ENCODE measurements at regions not wholly inside any gene's neighbourhood (a gene's known extent, or its start where the extent isn't known, plus 50 kb on each side); places are given as distances from the start of the nearest gene placed in this dataset.

DNA sequence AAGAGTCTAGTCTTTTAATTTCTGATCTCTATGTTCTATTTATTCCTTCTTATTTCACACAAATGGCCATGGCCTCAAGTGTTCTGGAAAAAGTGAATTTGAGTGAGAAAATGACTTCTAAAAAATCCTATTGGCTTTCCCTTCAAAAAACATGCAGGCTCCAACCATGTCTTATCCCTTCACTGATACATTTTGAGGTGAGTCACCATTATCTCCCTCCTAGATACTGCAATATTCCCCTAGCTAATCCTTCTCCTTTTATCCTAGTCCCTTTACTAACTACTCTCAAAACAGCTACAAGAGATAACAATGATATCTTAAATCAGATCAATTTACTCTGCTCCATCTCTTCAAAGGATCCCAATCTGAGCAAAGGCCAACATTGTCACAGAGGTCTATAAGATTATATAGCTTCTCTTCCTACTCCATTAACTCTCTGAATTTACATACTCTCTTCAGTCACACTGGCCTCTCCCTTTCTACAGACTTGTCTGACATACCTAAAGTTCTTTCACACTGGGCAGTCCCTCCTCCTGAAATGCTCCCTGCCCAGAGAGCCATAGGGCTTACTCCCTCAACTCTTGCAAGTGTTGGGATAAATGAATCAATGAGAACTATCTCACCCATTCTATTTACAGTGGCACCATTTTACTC is 129.2 kb downstream of the TENT5A start:
- Histone ChIP-seq H3K23me2 (ENCODE audit: low read depth, low read length) (no peaks in the 10 kb centered on the region), H3K4me2 (ENCODE audit: insufficient read depth in 1 of 2, low read depth in 2 of 2, low read length in 2 of 2) (no peak overlapping the region), H3K4ac (replicated peaks; ENCODE audit: insufficient read length, low read depth, low read length) (no peak overlapping the region), H3K79me2 (ENCODE audit: control insufficient read depth in 1 of 2, insufficient read depth in 2 of 2, low read length in 2 of 2) (no peaks in the 10 kb centered on the region), H2AFZ (ENCODE audit: low read length) (no peak overlapping the region), H4K91ac (replicated peaks; ENCODE audit: insufficient read length, low read length) (no peak overlapping the region), H3K18ac (ENCODE audit: extremely low read depth, low read length) (no peak overlapping the region), H4K20me1 (replicated peaks in 1 of 2; ENCODE audit: control insufficient read depth in 1 of 2, insufficient read depth in 2 of 2, low read length in 2 of 2) (no peaks in the 10 kb centered on the region), H4K5ac (ENCODE audit: insufficient read length, low read depth, low read length) (no peak overlapping the region), H3K79me1 (ENCODE audit: low read depth, low read length) (no peaks in the 10 kb centered on the region), H3K36me3 (ENCODE audit: control insufficient read depth in 2 of 4, insufficient read depth in 4 of 4, low read length in 3 of 4) (no peaks in the 10 kb centered on the region), H3K9ac (replicated peaks in 1 of 4; ENCODE audit: extremely low read depth in 1 of 4, low read depth in 3 of 4, low read length in 3 of 4) (no peak overlapping the region), H2BK20ac (ENCODE audit: low read length) (no peak overlapping the region), H3K27me3 (replicated peaks in 1 of 4; ENCODE audit: control insufficient read depth in 3 of 4, extremely low read depth in 1 of 4, insufficient read depth in 3 of 4, low read length in 3 of 4) (no peaks in the 10 kb centered on the region), H4K8ac (ENCODE audit: extremely low read depth, insufficient read depth, low read length) (no peak overlapping the region), H2BK5ac (ENCODE audit: low read depth, low read length) (no peak overlapping the region), H2BK120ac (replicated peaks; ENCODE audit: low read depth, low read length) (no peak overlapping the region), H3K23ac (ENCODE audit: insufficient read length) (no peak overlapping the region), H2AK5ac (ENCODE audit: low read depth, low read length) (no peak overlapping the region), H3K14ac (ENCODE audit: insufficient read length) (no peak overlapping the region), H3K9me3 (ENCODE audit: insufficient read depth in 2 of 2, low read depth in 1 of 2, low read length in 1 of 2) (no peaks in the 10 kb centered on the region), H3K4me1 (replicated peaks in 1 of 4; ENCODE audit: control insufficient read depth in 3 of 4, insufficient read depth in 4 of 4, low read length in 3 of 4) (no peaks in the 10 kb centered on the region), H3K4me3 (ENCODE audit: extremely low read depth in 1 of 4, insufficient read depth in 2 of 4, low read depth in 3 of 4, low read length in 4 of 4) (no peak overlapping the region), H3K56ac (replicated peaks; ENCODE audit: insufficient read length, low read depth, low read length) (no peak overlapping the region), H2BK15ac (ENCODE audit: low read length) (no peak overlapping the region), H3K27ac (ENCODE audit: low read depth, low read length) (no peak overlapping the region), H2BK12ac (ENCODE audit: low read depth, low read length) (no peak overlapping the region)
- DNase-seq (ENCODE audit: low read depth in 1 of 2, low spot score in 2 of 2) (no peak), FAIRE-seq (no peak)
- TF ChIP-seq ASH2L (IDR thresholded peaks at IDR 0.05; ENCODE audit: low read length) (no peak), TCF12 (IDR thresholded peaks at IDR 0.05; ENCODE audit: low read depth, low read length) (no peak), MAFK (IDR thresholded peaks at IDR 0.05; ENCODE audit: low read depth, low read length) (no peak), HDAC6 (IDR thresholded peaks at IDR 0.05; ENCODE audit: low read depth, low read length) (no peak), KDM4A (IDR thresholded peaks at IDR 0.05; ENCODE audit: low read depth, low read length, severe bottlenecking) (no peak), SUZ12 (IDR thresholded peaks at IDR 0.05; ENCODE audit: low read length) (no peak), JUN (IDR thresholded peaks at IDR 0.05; ENCODE audit: low read depth, low read length) (no peak), JUND (IDR thresholded peaks at IDR 0.05; ENCODE audit: low read length) (no peak), CHD1 (IDR thresholded peaks at IDR 0.05; ENCODE audit: low read depth, low read length) (no peak), RFX5 (IDR thresholded peaks at IDR 0.05; ENCODE audit: borderline replicate concordance, low read depth, low read length) (no peak), CTBP2 (IDR thresholded peaks at IDR 0.05; ENCODE audit: borderline replicate concordance, insufficient read depth, insufficient read length, low read length) (no peak), FOSL1 (IDR thresholded peaks at IDR 0.05; ENCODE audit: insufficient read depth, low read depth, low read length) (no peak), ZNF274 (IDR thresholded peaks at IDR 0.05; ENCODE audit: borderline replicate concordance, extremely low read depth, low read length) (no peak), BRCA1 (IDR thresholded peaks at IDR 0.05; ENCODE audit: low read depth, low read length) (no peak), BACH1 (IDR thresholded peaks at IDR 0.05; ENCODE audit: low read length) (no peak)
- TF ChIP-seq, protein P1, sequence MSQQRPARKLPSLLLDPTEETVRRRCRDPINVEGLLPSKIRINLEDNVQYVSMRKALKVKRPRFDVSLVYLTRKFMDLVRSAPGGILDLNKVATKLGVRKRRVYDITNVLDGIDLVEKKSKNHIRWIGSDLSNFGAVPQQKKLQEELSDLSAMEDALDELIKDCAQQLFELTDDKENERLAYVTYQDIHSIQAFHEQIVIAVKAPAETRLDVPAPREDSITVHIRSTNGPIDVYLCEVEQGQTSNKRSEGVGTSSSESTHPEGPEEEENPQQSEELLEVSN (IDR thresholded peaks at IDR 0.05): no peak
- ChIA-PET POLR2A (ENCODE audit: partially characterized antibody) (no interaction called here), CTCF (ENCODE audit: partially characterized antibody) (no interaction called here)

Measured in H1 (cell line).